ENCODE measurements at regions not wholly inside any gene's neighbourhood (a gene's known extent, or its start where the extent isn't known, plus 50 kb on each side); places are given as distances from the start of the nearest gene placed in this dataset.

- no peak for TF ChIP-seq CHD2 (IDR thresholded peaks at IDR 0.05; ENCODE audit: low read length)
- TF ChIP-seq, protein P1, sequence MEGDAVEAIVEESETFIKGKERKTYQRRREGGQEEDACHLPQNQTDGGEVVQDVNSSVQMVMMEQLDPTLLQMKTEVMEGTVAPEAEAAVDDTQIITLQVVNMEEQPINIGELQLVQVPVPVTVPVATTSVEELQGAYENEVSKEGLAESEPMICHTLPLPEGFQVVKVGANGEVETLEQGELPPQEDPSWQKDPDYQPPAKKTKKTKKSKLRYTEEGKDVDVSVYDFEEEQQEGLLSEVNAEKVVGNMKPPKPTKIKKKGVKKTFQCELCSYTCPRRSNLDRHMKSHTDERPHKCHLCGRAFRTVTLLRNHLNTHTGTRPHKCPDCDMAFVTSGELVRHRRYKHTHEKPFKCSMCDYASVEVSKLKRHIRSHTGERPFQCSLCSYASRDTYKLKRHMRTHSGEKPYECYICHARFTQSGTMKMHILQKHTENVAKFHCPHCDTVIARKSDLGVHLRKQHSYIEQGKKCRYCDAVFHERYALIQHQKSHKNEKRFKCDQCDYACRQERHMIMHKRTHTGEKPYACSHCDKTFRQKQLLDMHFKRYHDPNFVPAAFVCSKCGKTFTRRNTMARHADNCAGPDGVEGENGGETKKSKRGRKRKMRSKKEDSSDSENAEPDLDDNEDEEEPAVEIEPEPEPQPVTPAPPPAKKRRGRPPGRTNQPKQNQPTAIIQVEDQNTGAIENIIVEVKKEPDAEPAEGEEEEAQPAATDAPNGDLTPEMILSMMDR (IDR thresholded peaks at IDR 0.05; ENCODE audit: control extremely low read depth in 1 of 3, insufficient read depth in 1 of 3, low read depth in 1 of 3, low read length in 3 of 3) = no peak
- no peak for TF ChIP-seq EGR1 (IDR thresholded peaks at IDR 0.05; ENCODE audit: borderline replicate concordance, low read depth, low read length)
- TF ChIP-seq GABPA (IDR thresholded peaks at IDR 0.05; ENCODE audit: borderline replicate concordance, insufficient read depth, low read length) = no peak
- no peak for TF ChIP-seq BRCA1 (IDR thresholded peaks at IDR 0.05; ENCODE audit: low read depth, low read length)
- no peak for TF ChIP-seq JUN (IDR thresholded peaks at IDR 0.05; ENCODE audit: low read depth, low read length)
- TF ChIP-seq MAX (IDR thresholded peaks at IDR 0.05) = no peak
- no peak for TF ChIP-seq CREB1 (IDR thresholded peaks at IDR 0.05)
- TF ChIP-seq POLR2A (IDR thresholded peaks at IDR 0.05; ENCODE audit: control extremely low read depth in 1 of 2, low read depth in 2 of 2, low read length in 2 of 2) = no peak
- TF ChIP-seq HDAC6 (IDR thresholded peaks at IDR 0.05; ENCODE audit: low read depth, low read length) = no peak
- TF ChIP-seq KDM1A (IDR thresholded peaks at IDR 0.05; ENCODE audit: borderline replicate concordance, low read length) = no peak
Observed at GRCh38 chr2:18345848-18346247, 214.6 kb downstream of the RDH14 start.
